Panc1 (cell line): ENCODE measurements at regions not wholly inside any gene's neighbourhood (a gene's known extent, or its start where the extent isn't known, plus 50 kb on each side); places are given as distances from the start of the nearest gene placed in this dataset.

ENCODE experiments used
- POLR2AphosphoS5 ChIP-seq: IDR thresholded peaks from 2 replicates; pipeline ENCODE4 v1.6.1; 2012; ENCODE audit warnings: mild to moderate bottlenecking, low read depth, low read length, moderate library complexity
- SIN3A ChIP-seq: IDR thresholded peaks from 2 replicates; pipeline ENCODE4 v1.6.1; 2012; ENCODE audit warnings: low read depth, mild to moderate bottlenecking, low read length, moderate library complexity, borderline replicate concordance; ENCODE audit not compliant: insufficient read depth
- TF ChIP-seq, protein P1 (sequence below): fragments of 450-650 bp; IDR thresholded peaks from 2 replicates; pipeline ENCODE4 v1.5.1; 2017; ENCODE audit warnings: mild to moderate bottlenecking
- TF ChIP-seq, protein P2 (sequence below), 2 experiments: IDR thresholded peaks; 2 replicates each; pipeline ENCODE4 v1.6.1; 2011 to 2012; ENCODE audit warnings: low read depth in 2 of 2, control low read depth in 1 of 2, low read length in 1 of 2, mild to moderate bottlenecking in 1 of 2, moderate library complexity in 1 of 2; ENCODE audit not compliant: insufficient read depth in 1 of 2

DNA sequence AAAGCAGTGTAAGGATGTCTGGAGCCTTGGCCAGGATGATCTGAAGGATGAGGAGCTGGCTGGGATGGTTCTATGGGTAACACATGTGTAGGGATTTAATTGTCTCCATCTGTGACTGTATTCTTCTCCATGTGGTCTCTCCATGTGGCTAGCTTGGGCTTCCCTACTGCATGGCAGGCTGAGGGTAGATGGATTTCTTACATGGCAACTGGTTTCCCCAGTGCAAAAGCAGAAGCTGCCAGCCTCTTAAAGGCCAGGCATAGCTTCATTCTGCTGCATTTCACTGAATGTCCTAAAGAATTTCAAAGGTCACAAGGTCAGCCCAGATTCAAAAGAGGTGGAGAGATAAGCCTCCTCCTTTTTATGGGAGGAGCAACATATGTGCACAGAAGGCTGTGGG, 61.7 kb downstream of the XCL2 start:
- TF ChIP-seq, protein P1, sequence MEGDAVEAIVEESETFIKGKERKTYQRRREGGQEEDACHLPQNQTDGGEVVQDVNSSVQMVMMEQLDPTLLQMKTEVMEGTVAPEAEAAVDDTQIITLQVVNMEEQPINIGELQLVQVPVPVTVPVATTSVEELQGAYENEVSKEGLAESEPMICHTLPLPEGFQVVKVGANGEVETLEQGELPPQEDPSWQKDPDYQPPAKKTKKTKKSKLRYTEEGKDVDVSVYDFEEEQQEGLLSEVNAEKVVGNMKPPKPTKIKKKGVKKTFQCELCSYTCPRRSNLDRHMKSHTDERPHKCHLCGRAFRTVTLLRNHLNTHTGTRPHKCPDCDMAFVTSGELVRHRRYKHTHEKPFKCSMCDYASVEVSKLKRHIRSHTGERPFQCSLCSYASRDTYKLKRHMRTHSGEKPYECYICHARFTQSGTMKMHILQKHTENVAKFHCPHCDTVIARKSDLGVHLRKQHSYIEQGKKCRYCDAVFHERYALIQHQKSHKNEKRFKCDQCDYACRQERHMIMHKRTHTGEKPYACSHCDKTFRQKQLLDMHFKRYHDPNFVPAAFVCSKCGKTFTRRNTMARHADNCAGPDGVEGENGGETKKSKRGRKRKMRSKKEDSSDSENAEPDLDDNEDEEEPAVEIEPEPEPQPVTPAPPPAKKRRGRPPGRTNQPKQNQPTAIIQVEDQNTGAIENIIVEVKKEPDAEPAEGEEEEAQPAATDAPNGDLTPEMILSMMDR: no peak
- TF ChIP-seq POLR2AphosphoS5 (no peak), SIN3A (no peak)
- TF ChIP-seq, protein P2, sequence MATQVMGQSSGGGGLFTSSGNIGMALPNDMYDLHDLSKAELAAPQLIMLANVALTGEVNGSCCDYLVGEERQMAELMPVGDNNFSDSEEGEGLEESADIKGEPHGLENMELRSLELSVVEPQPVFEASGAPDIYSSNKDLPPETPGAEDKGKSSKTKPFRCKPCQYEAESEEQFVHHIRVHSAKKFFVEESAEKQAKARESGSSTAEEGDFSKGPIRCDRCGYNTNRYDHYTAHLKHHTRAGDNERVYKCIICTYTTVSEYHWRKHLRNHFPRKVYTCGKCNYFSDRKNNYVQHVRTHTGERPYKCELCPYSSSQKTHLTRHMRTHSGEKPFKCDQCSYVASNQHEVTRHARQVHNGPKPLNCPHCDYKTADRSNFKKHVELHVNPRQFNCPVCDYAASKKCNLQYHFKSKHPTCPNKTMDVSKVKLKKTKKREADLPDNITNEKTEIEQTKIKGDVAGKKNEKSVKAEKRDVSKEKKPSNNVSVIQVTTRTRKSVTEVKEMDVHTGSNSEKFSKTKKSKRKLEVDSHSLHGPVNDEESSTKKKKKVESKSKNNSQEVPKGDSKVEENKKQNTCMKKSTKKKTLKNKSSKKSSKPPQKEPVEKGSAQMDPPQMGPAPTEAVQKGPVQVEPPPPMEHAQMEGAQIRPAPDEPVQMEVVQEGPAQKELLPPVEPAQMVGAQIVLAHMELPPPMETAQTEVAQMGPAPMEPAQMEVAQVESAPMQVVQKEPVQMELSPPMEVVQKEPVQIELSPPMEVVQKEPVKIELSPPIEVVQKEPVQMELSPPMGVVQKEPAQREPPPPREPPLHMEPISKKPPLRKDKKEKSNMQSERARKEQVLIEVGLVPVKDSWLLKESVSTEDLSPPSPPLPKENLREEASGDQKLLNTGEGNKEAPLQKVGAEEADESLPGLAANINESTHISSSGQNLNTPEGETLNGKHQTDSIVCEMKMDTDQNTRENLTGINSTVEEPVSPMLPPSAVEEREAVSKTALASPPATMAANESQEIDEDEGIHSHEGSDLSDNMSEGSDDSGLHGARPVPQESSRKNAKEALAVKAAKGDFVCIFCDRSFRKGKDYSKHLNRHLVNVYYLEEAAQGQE (IDR thresholded peaks at IDR 0.05; ENCODE audit: insufficient read depth in 1 of 2, low read depth in 2 of 2, low read length in 1 of 2): no peak
